ENCODE measurements at regions not wholly inside any gene's neighbourhood (a gene's known extent, or its start where the extent isn't known, plus 50 kb on each side); places are given as distances from the start of the nearest gene placed in this dataset. TPM values are rescaled to one million over a fixed set of nuclear protein-coding genes. Genes with fewer than 3 reads are reported as not detected.
A peak's percentile ranks its signal among the peaks of the same experiment; 100 is the strongest.

GRCh38 chr6:8499540-8499939 is 64.2 kb upstream of the SLC35B3 start:
- H3K9me3 ChIP-seq (ENCODE audit: control insufficient read depth, insufficient read depth, low read length): no peaks in the 10 kb centered on the region
- ChIA-PET CTCF (interaction anchor here (0.8 to 1.4 kb wide), 3 partner anchors 9 to 1935 kb away, joined by 3 to 7 read pairs (median 3); no protein-coding TSS in a partner anchor), POLR2A (no interaction called here)
- DNase-seq (ENCODE audit: low read depth, low spot score): no peak
- no peaks in the 10 kb centered on the region for H3K27me3 ChIP-seq (ENCODE audit: control insufficient read depth, insufficient read depth, low read length)
- TF ChIP-seq CTCF (IDR thresholded peaks at IDR 0.05; ENCODE audit: low read depth, low read length): peak; percentile 22; the same call in 1 of the 2 replicates
- no peak overlapping the region for H3K4me3 ChIP-seq (ENCODE audit: low read depth, low read length)
- no peak overlapping the region for H3K27ac ChIP-seq (ENCODE audit: low read depth, low read length)

- no peaks in the 10 kb centered on the region for H3K9me3 ChIP-seq (ENCODE audit: control insufficient read depth, insufficient read depth, low read length)
- H3K27ac ChIP-seq (ENCODE audit: low read depth, low read length): no peak overlapping the region
- H3K27me3 ChIP-seq (ENCODE audit: control insufficient read depth, insufficient read depth, low read length): no peaks in the 10 kb centered on the region
- ChIA-PET CTCF (no interaction called here), POLR2A (no interaction called here)
- no peak overlapping the region for H3K4me3 ChIP-seq (ENCODE audit: low read depth, low read length)
- DNase-seq (ENCODE audit: low read depth, low spot score): no peak
- no peak for TF ChIP-seq CTCF (IDR thresholded peaks at IDR 0.05; ENCODE audit: low read depth, low read length)
These were observed 59.4 kb upstream of the SLC35B3 start for GRCh38 chr6:8494730-8495129.

GRCh38 chr6:8492536-8493133 is 57.3 kb upstream of the SLC35B3 start:
- no peak for TF ChIP-seq CTCF (IDR thresholded peaks at IDR 0.05; ENCODE audit: low read depth, low read length)
- POLR2A ChIA-PET: no interaction called here
- CTCF ChIA-PET: no interaction called here
- Histone ChIP-seq H3K9me3 (ENCODE audit: control insufficient read depth, insufficient read depth, low read length) (no peaks in the 10 kb centered on the region), H3K4me3 (ENCODE audit: low read depth, low read length) (no peak overlapping the region), H3K27ac (ENCODE audit: low read depth, low read length) (no peak overlapping the region), H3K27me3 (ENCODE audit: control insufficient read depth, insufficient read depth, low read length) (no peaks in the 10 kb centered on the region)
- DNase-seq (ENCODE audit: low read depth, low spot score): no peak

Small RNAs in the stretch of these regions (small RNA-seq; reads per million reads assigned to genes)
- gene RF02101 (ENCODE audit: insufficient read length, low read depth) (not detected), gene RNU6ATAC21P (ENCODE audit: insufficient read length, low read depth) (not detected)
